Sigmoid colon (tissue), 3 donors: ENCODE measurements at regions not wholly inside any gene's neighbourhood (a gene's known extent, or its start where the extent isn't known, plus 50 kb on each side); places are given as distances from the start of the nearest gene placed in this dataset.

Experiments
- CTCF ChIP-seq, 4 experiments: fragments of 450-650 bp in 3 of 4; fragments of 200-600 bp in 1 of 4; IDR thresholded peaks; one replicate each; pipeline ENCODE4 v1.5.1; 2016 to 2019; ENCODE audit warnings: antibody characterized with exemption in 4 of 4, mild to moderate bottlenecking in 3 of 4, moderate library complexity in 2 of 4
- POLR2A ChIP-seq, 2 donors: fragments of 450-650 bp; IDR thresholded peaks; one replicate each; pipeline ENCODE4 v1.6.1; 2016; ENCODE audit warnings: antibody characterized with exemption in 2 of 2, mild to moderate bottlenecking in 2 of 2, moderate library complexity in 2 of 2

DNA sequence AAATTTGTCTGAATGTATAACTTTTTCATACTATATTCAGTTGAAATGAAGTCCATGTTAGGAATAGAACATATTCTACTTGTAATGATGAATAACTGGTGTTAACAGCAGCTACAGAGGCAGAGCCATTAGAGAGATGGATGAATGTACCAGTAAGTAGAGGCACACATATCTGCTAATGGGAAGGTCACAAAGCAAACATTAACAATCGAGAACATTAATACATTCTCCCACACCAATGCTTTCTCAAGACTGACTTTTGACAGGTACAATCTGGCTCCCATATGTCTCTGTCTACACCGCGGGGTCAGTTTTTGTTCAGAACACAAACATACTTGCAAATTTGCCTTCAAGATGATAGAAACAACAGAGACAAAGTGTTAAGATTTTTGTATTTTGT is 776.0 kb upstream of the MANEA start:
- no peak for TF ChIP-seq CTCF (IDR thresholded peaks at IDR 0.05)
- no peak for TF ChIP-seq POLR2A (IDR thresholded peaks at IDR 0.05)
